ENCODE measurements at regions not wholly inside any gene's neighbourhood (a gene's known extent, or its start where the extent isn't known, plus 50 kb on each side); places are given as distances from the start of the nearest gene placed in this dataset.

DNA sequence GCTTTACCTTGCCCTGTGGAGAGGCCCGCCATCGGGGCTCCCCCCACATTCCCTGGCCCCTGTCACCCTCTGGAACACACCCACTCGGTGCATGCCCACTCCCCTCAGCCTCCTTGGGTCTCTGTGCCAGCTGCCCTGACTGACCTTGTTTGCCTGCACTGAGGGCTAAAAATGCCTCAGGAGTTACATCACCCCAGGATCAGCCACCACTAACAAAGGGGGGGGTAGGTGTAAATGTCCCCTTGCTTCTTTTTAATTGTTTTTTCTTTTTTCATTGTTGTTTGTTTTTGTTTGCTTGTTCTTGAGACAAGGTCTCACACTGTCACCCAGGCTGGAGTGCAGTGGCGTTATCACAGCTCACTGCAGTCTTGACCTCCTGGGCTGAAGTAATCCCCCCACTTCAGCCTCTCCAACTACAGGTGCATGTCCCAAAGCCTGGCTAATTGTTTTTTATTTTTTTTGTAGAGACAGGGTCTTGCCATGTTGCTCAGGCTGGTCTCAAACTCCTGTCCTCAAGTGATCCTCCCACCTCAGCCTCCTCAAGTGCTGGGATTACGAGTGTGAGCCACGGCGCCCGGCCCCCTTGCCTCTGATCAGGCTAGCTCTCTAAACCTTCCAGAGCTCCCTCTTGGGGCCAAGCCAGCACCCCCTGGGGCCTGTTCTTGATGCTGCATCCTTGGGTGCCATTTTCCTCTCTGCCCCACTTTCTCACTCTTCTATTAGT, 297.1 kb downstream of the UQCRFS1 start:
- POLR2A ChIA-PET (ENCODE audit: low non-redundant PET) = no interaction called here
- Histone ChIP-seq H3K27ac (ENCODE audit: low read depth, low read length, poor library complexity, severe bottlenecking) (no peak overlapping the region), H3K36me3 (ENCODE audit: insufficient read depth, low read length, poor library complexity, severe bottlenecking) (no peaks in the 10 kb centered on the region), H3K27me3 (replicated peaks; ENCODE audit: insufficient read depth, low read depth, low read length, poor library complexity) (no peaks in the 10 kb centered on the region), H3K4me1 (ENCODE audit: insufficient read depth, low read length, poor library complexity, severe bottlenecking) (no peaks in the 10 kb centered on the region), H3K4me3 (ENCODE audit: low read depth, low read length, poor library complexity, severe bottlenecking) (no peak overlapping the region), H3K9me3 (ENCODE audit: low read depth, low read length, poor library complexity, severe bottlenecking) (peaks cover 18% of the 10 kb centered on the region)
- intact Hi-C loops (cut with micrococcal nuclease; ENCODE audit: unreplicated experiment) = no loop called here
- no peak for DNase-seq (ENCODE audit: low spot score)
- BruUV-seq (replicated peaks) = no TSS peak
- TF ChIP-seq EZH2 (IDR thresholded peaks at IDR 0.05; ENCODE audit: borderline replicate concordance, low read depth, low read length, poor library complexity, severe bottlenecking) (no peak), CTCF (conservative IDR thresholded peaks at IDR 0.05; ENCODE audit: low read depth, low read length) (no peak)
- CTCF ChIA-PET = no interaction called here

- H3K9me3 ChIP-seq (ENCODE audit: low read depth, low read length, poor library complexity, severe bottlenecking) = peaks cover 13% of the 10 kb centered on the region
- H3K4me3 ChIP-seq (ENCODE audit: low read depth, low read length, poor library complexity, severe bottlenecking) = no peak overlapping the region
- BruUV-seq (replicated peaks) = no TSS peak
- H3K27me3 ChIP-seq (replicated peaks; ENCODE audit: insufficient read depth, low read depth, low read length, poor library complexity) = no peaks in the 10 kb centered on the region
- no peak overlapping the region for H3K27ac ChIP-seq (ENCODE audit: low read depth, low read length, poor library complexity, severe bottlenecking)
- ChIA-PET POLR2A (ENCODE audit: low non-redundant PET) (no interaction called here), CTCF (no interaction called here)
- no peak for DNase-seq (ENCODE audit: low spot score)
- H3K4me1 ChIP-seq (ENCODE audit: insufficient read depth, low read length, poor library complexity, severe bottlenecking) = no peaks in the 10 kb centered on the region
- no peak for TF ChIP-seq EZH2 (IDR thresholded peaks at IDR 0.05; ENCODE audit: borderline replicate concordance, low read depth, low read length, poor library complexity, severe bottlenecking)
- TF ChIP-seq CTCF (conservative IDR thresholded peaks at IDR 0.05; ENCODE audit: low read depth, low read length) = no peak
- H3K36me3 ChIP-seq (ENCODE audit: insufficient read depth, low read length, poor library complexity, severe bottlenecking) = no peaks in the 10 kb centered on the region
- intact Hi-C loops (cut with micrococcal nuclease; ENCODE audit: unreplicated experiment) = no loop called here
Observed at GRCh38 chr19:28915202-28915601, 297.7 kb downstream of the UQCRFS1 start.

DNA sequence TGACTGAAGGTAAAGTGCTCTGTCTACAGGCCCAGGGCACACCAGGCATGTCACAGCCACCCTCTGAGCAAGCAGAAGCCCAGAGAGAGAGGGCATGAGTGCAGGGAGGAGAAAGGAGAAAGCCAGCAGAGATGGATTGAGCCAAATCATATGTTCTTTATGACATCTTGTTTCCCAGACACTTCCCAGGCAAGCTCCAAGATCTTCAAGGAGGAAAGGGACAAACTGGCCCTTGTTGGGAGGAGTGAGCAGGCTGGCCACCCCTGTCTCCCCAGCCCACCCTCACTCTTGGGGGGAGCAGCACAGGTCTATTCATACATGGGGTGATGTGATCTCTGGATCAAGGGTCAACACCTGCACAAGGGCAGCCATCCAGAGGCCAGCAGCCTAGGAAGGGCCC, 298.8 kb downstream of the UQCRFS1 start:
- no peak for DNase-seq (ENCODE audit: low spot score)
- TF ChIP-seq CTCF (conservative IDR thresholded peaks at IDR 0.05; ENCODE audit: low read depth, low read length) (no peak), EZH2 (IDR thresholded peaks at IDR 0.05; ENCODE audit: borderline replicate concordance, low read depth, low read length, poor library complexity, severe bottlenecking) (no peak)
- Histone ChIP-seq H3K4me3 (ENCODE audit: low read depth, low read length, poor library complexity, severe bottlenecking) (no peak overlapping the region), H3K27ac (ENCODE audit: low read depth, low read length, poor library complexity, severe bottlenecking) (no peak overlapping the region), H3K36me3 (ENCODE audit: insufficient read depth, low read length, poor library complexity, severe bottlenecking) (no peaks in the 10 kb centered on the region), H3K4me1 (ENCODE audit: insufficient read depth, low read length, poor library complexity, severe bottlenecking) (no peaks in the 10 kb centered on the region), H3K27me3 (replicated peaks; ENCODE audit: insufficient read depth, low read depth, low read length, poor library complexity) (no peaks in the 10 kb centered on the region), H3K9me3 (ENCODE audit: low read depth, low read length, poor library complexity, severe bottlenecking) (peaks cover 13% of the 10 kb centered on the region)
- POLR2A ChIA-PET (ENCODE audit: low non-redundant PET) = no interaction called here
- no TSS peak for BruUV-seq (replicated peaks)
- CTCF ChIA-PET = no interaction called here
- intact Hi-C loops (cut with micrococcal nuclease; ENCODE audit: unreplicated experiment) = no loop called here
